Astrocyte of the hippocampus (primary cell): ENCODE measurements at regions not wholly inside any gene's neighbourhood (a gene's known extent, or its start where the extent isn't known, plus 50 kb on each side); places are given as distances from the start of the nearest gene placed in this dataset.
A peak's percentile ranks its signal among the peaks of the same experiment; 100 is the strongest.

Experiments used
- DNase-seq: peaks from one replicate; pipeline ENCODE4 v3.0.0; 2011; ENCODE audit warnings: low read depth, low spot score

- DNase-seq: no peak
Observed at GRCh38 chrX:20863649-20864048, 510.6 kb upstream of the CNKSR2 start.

GRCh38 chrX:20861113-20861512 is 513.1 kb upstream of the CNKSR2 start:
- no peak for DNase-seq

GRCh38 chrX:20857746-20858145 is 516.5 kb upstream of the CNKSR2 start:
- peak; percentile 67 for DNase-seq

- no peak for DNase-seq
Observed at GRCh38 chrX:20838477-20838876, 535.7 kb upstream of the CNKSR2 start.

GRCh38 chrX:20829665-20830491 is 544.3 kb upstream of the CNKSR2 start:
- DNase-seq: peak; percentile 31

GRCh38 chrX:20825984-20826383 is 548.2 kb upstream of the CNKSR2 start:
- no peak for DNase-seq

GRCh38 chrX:20803971-20804370 is 537.3 kb upstream of the RPS6KA3 start:
- no peak for DNase-seq

GRCh38 chrX:20802036-20802435 is 535.3 kb upstream of the RPS6KA3 start:
- no peak for DNase-seq

- no peak for DNase-seq
Observed at GRCh38 chrX:20796450-20796849, 529.7 kb upstream of the RPS6KA3 start.

GRCh38 chrX:20789103-20789502 is 522.4 kb upstream of the RPS6KA3 start:
- no peak for DNase-seq

GRCh38 chrX:20767346-20767745 is 500.6 kb upstream of the RPS6KA3 start:
- DNase-seq: no peak

GRCh38 chrX:20756585-20756984 is 489.9 kb upstream of the RPS6KA3 start:
- no peak for DNase-seq

- DNase-seq: peak; percentile 26
Observed at GRCh38 chrX:20753076-20753475, 486.4 kb upstream of the RPS6KA3 start.

GRCh38 chrX:20746690-20747089 is 480.0 kb upstream of the RPS6KA3 start:
- no peak for DNase-seq

GRCh38 chrX:20743046-20743445 is 476.3 kb upstream of the RPS6KA3 start:
- DNase-seq: no peak

GRCh38 chrX:20742106-20742505 is 475.4 kb upstream of the RPS6KA3 start:
- DNase-seq: peak; percentile 28

- no peak for DNase-seq
Observed at GRCh38 chrX:20740443-20740842, 473.7 kb upstream of the RPS6KA3 start.

- no peak for DNase-seq
Observed at GRCh38 chrX:20739038-20739745, 472.5 kb upstream of the RPS6KA3 start.

GRCh38 chrX:20729416-20729815 is 462.7 kb upstream of the RPS6KA3 start:
- no peak for DNase-seq

- DNase-seq: no peak
Observed at GRCh38 chrX:20727447-20727846, 460.7 kb upstream of the RPS6KA3 start.

- DNase-seq: no peak
Observed at GRCh38 chrX:20720954-20721626, 454.4 kb upstream of the RPS6KA3 start.

- DNase-seq: no peak
Observed at GRCh38 chrX:20718592-20719380, 452.1 kb upstream of the RPS6KA3 start.
